H1 (cell line): ENCODE measurements at regions not wholly inside any gene's neighbourhood (a gene's known extent, or its start where the extent isn't known, plus 50 kb on each side); places are given as distances from the start of the nearest gene placed in this dataset.

Experiments used
- CTCF ChIA-PET: fragments of 300-600 bp; sonication (Branson Sonifier 250); formaldehyde crosslinking; loops from one replicate; lab custom pipeline; 2021; ENCODE audit not compliant: partially characterized antibody; lab: Charles Lee
- POLR2A ChIA-PET: fragments of 300-600 bp; sonication (Branson Sonifier 250); formaldehyde crosslinking; loops from one replicate; lab custom pipeline; 2021; ENCODE audit warnings: inconsistent platforms; ENCODE audit not compliant: partially characterized antibody; lab: Charles Lee
- DNase-seq, 2 experiments: peaks; one replicate each; pipeline versions ENCODE4 v3.0.0 to v3.0.0-alpha.2; 2010 to 2022; ENCODE audit warnings: low spot score in 2 of 2, low read depth in 1 of 2, mixed read lengths in 1 of 2
- FAIRE-seq: peaks from 2 replicates; lab custom pipeline; 2011; peaks lifted over from hg19 to GRCh38; lab: Jason Lieb, UNC
- H2AFZ ChIP-seq: 2 replicates; pipeline ENCODE4 v1.8.1; 2012; ENCODE audit warnings: low read length, inconsistent platforms
- H2AK5ac ChIP-seq: 2 replicates; pipeline ENCODE4 v1.6.1; 2013; ENCODE audit warnings: low read depth, low read length
- H2BK120ac ChIP-seq: replicated peaks from 2 replicates; pipeline ENCODE3; 2013; ENCODE audit warnings: low read depth, low read length, inconsistent platforms
- H2BK12ac ChIP-seq: 2 replicates; pipeline ENCODE4 v1.6.1; 2013; ENCODE audit warnings: low read depth, low read length
- H2BK15ac ChIP-seq: 2 replicates; pipeline ENCODE4 v1.6.1; 2013; ENCODE audit warnings: low read length
- H2BK20ac ChIP-seq: 2 replicates; pipeline ENCODE4 v1.6.1; 2013; ENCODE audit warnings: low read length
- H2BK5ac ChIP-seq: 2 replicates; pipeline ENCODE4 v1.6.1; 2013; ENCODE audit warnings: low read depth, low read length
- H3K14ac ChIP-seq: 2 replicates; pipeline ENCODE4 v1.6.1; 2013; ENCODE audit warnings: inconsistent platforms; ENCODE audit not compliant: insufficient read length
- H3K18ac ChIP-seq: 2 replicates; pipeline ENCODE4 v1.6.1; 2013; ENCODE audit warnings: low read length; ENCODE audit errors: extremely low read depth
- H3K23ac ChIP-seq: 2 replicates; pipeline ENCODE4 v1.6.1; 2013; ENCODE audit warnings: inconsistent platforms; ENCODE audit not compliant: insufficient read length
- H3K23me2 ChIP-seq: 2 replicates; pipeline ENCODE4 v1.6.1; 2013; ENCODE audit warnings: low read depth, low read length
- H3K27ac ChIP-seq: 2 replicates; pipeline ENCODE4 v1.6.1; 2011; ENCODE audit warnings: low read depth, low read length, inconsistent platforms
- H3K27me3 ChIP-seq, 4 experiments: replicated peaks in 1 of 4; 1 replicate in 1 of 4; 2 replicates in 3 of 4; pipeline versions ENCODE4 v1.6.1 to v1.8.1; 2011 to 2013; ENCODE audit warnings: low read length in 3 of 4, mild to moderate bottlenecking in 3 of 4, inconsistent platforms in 2 of 4, mixed read lengths in 2 of 4, moderate library complexity in 1 of 4; ENCODE audit not compliant: control insufficient read depth in 3 of 4, insufficient read depth in 3 of 4; ENCODE audit errors: extremely low read depth in 1 of 4
- H3K36me3 ChIP-seq, 4 experiments: 2 replicates each; pipeline versions ENCODE4 v1.6.1 to v1.8.1; 2011 to 2013; ENCODE audit warnings: mild to moderate bottlenecking in 4 of 4, low read length in 3 of 4, moderate library complexity in 2 of 4, control low read depth in 1 of 4, inconsistent platforms in 1 of 4; ENCODE audit not compliant: insufficient read depth in 4 of 4, control insufficient read depth in 2 of 4
- H3K4ac ChIP-seq: replicated peaks from 2 replicates; pipeline ENCODE3; 2013; ENCODE audit warnings: low read length, low read depth, mixed read lengths, inconsistent platforms; ENCODE audit not compliant: insufficient read length
- H3K4me1 ChIP-seq, 4 experiments: replicated peaks in 1 of 4; 1 replicate in 1 of 4; 2 replicates in 3 of 4; pipeline versions ENCODE4 v1.6.1 to v1.8.1; 2011 to 2013; ENCODE audit warnings: low read length in 3 of 4, inconsistent platforms in 2 of 4, mixed read lengths in 1 of 4; ENCODE audit not compliant: insufficient read depth in 4 of 4, control insufficient read depth in 3 of 4
- H3K4me2 ChIP-seq, 2 experiments: 2 replicates each; pipeline versions ENCODE4 v1.6.1 to v1.8.1; 2011 to 2013; ENCODE audit warnings: low read depth in 2 of 2, low read length in 2 of 2, control low read depth in 1 of 2, inconsistent platforms in 1 of 2, mild to moderate bottlenecking in 1 of 2; ENCODE audit not compliant: insufficient read depth in 1 of 2
- H3K4me3 ChIP-seq, 4 experiments: fragments of 200-600, 300-600 bp in 1 of 4; sonication (generic), shearing (Covaris generic), sonication (Bioruptor Twin) in 1 of 4; 2 replicates each; pipeline versions ENCODE4 v1.5.1 to v1.8.1; 2011 to 2016; ENCODE audit warnings: low read length in 4 of 4, low read depth in 3 of 4, control low read depth in 2 of 4, inconsistent platforms in 2 of 4, mild to moderate bottlenecking in 2 of 4, mixed read lengths in 1 of 4, moderate library complexity in 1 of 4; ENCODE audit not compliant: insufficient read depth in 2 of 4; ENCODE audit errors: extremely low read depth in 1 of 4
- H3K56ac ChIP-seq: replicated peaks from 2 replicates; pipeline ENCODE3; 2013; ENCODE audit warnings: low read depth, mild to moderate bottlenecking, mixed read lengths, low read length, inconsistent platforms; ENCODE audit not compliant: insufficient read length
- H3K79me1 ChIP-seq: 2 replicates; pipeline ENCODE4 v1.6.1; 2013; ENCODE audit warnings: low read depth, low read length, control low read depth
- H3K79me2 ChIP-seq, 2 experiments: 2 replicates each; pipeline versions ENCODE4 v1.6.1 to v1.8.1; 2012 to 2013; ENCODE audit warnings: low read length in 2 of 2, mild to moderate bottlenecking in 2 of 2, inconsistent platforms in 1 of 2; ENCODE audit not compliant: insufficient read depth in 2 of 2, control insufficient read depth in 1 of 2
- H3K9ac ChIP-seq, 4 experiments: replicated peaks in 1 of 4; 1 replicate in 1 of 4; 2 replicates in 3 of 4; pipeline versions ENCODE4 v1.6.1 to v1.8.1; 2011 to 2013; ENCODE audit warnings: low read depth in 3 of 4, low read length in 3 of 4, control low read depth in 2 of 4, mild to moderate bottlenecking in 2 of 4, moderate library complexity in 2 of 4, inconsistent platforms in 1 of 4; ENCODE audit errors: extremely low read depth in 1 of 4
- H3K9me3 ChIP-seq, 2 experiments: 2 replicates each; pipeline versions ENCODE4 v1.6.1 to v1.8.1; 2012 to 2013; ENCODE audit warnings: mild to moderate bottlenecking in 2 of 2, moderate library complexity in 2 of 2, control low read depth in 1 of 2, inconsistent platforms in 1 of 2, low read depth in 1 of 2, low read length in 1 of 2, mixed read lengths in 1 of 2; ENCODE audit not compliant: insufficient read depth in 2 of 2
- H4K20me1 ChIP-seq, 2 experiments: replicated peaks in 1 of 2; 2 replicates each; pipeline versions ENCODE3 to v1.8.1; 2011 to 2013; ENCODE audit warnings: inconsistent platforms in 2 of 2, low read length in 2 of 2, mild to moderate bottlenecking in 1 of 2; ENCODE audit not compliant: insufficient read depth in 2 of 2, control insufficient read depth in 1 of 2
- H4K5ac ChIP-seq: 2 replicates; pipeline ENCODE4 v1.6.1; 2013; ENCODE audit warnings: low read length, low read depth, mixed read lengths, inconsistent platforms; ENCODE audit not compliant: insufficient read length
- H4K8ac ChIP-seq: 2 replicates; pipeline ENCODE4 v1.8.0; 2013; ENCODE audit warnings: mild to moderate bottlenecking, moderate library complexity, low read length, inconsistent platforms; ENCODE audit not compliant: insufficient read depth; ENCODE audit errors: extremely low read depth
- H4K91ac ChIP-seq: replicated peaks from 2 replicates; pipeline ENCODE3; 2013; ENCODE audit warnings: low read length, mixed read lengths, inconsistent platforms; ENCODE audit not compliant: insufficient read length
- CEBPB ChIP-seq: IDR thresholded peaks from 2 replicates; pipeline ENCODE4 v1.6.1; 2012; ENCODE audit warnings: low read depth, low read length
- CHD1 ChIP-seq: IDR thresholded peaks from 2 replicates; pipeline ENCODE4 v1.6.1; 2012; ENCODE audit warnings: low read depth, low read length, improper control_type of control experiment
- FOSL1 ChIP-seq: IDR thresholded peaks from 2 replicates; pipeline ENCODE4 v1.6.1; 2011; ENCODE audit warnings: mild to moderate bottlenecking, low read depth, low read length, moderate library complexity; ENCODE audit not compliant: insufficient read depth
- HDAC6 ChIP-seq: IDR thresholded peaks from one replicate; pipeline ENCODE4 v1.7.1; 2012; ENCODE audit warnings: low read depth, mild to moderate bottlenecking, inconsistent platforms, low read length, moderate library complexity
- JUN ChIP-seq: IDR thresholded peaks from 2 replicates; pipeline ENCODE4 v1.6.1; 2011; ENCODE audit warnings: low read depth, mild to moderate bottlenecking, improper control_type of control experiment, low read length
- JUND ChIP-seq: IDR thresholded peaks from 2 replicates; pipeline ENCODE4 v1.6.1; 2011; ENCODE audit warnings: mild to moderate bottlenecking, improper control_type of control experiment, low read length
- POLR2A ChIP-seq, 2 experiments: IDR thresholded peaks; 1 replicate in 1 of 2; 2 replicates in 1 of 2; pipeline ENCODE4 v1.6.1; 2011; ENCODE audit warnings: low read depth in 2 of 2, low read length in 2 of 2, mild to moderate bottlenecking in 2 of 2; ENCODE audit errors: control extremely low read depth in 1 of 2
- RBBP5 ChIP-seq: IDR thresholded peaks from 2 replicates; pipeline ENCODE4 v1.7.1; 2012; ENCODE audit warnings: low read depth, mild to moderate bottlenecking, inconsistent platforms, low read length, moderate library complexity, borderline replicate concordance
- SIN3A ChIP-seq, 2 experiments: IDR thresholded peaks in 1 of 2; conservative IDR thresholded peaks in 1 of 2; 2 replicates each; pipeline ENCODE4 v1.6.1; 2011 to 2012; ENCODE audit warnings: low read length in 2 of 2, improper control_type of control experiment in 1 of 2, low read depth in 1 of 2, mild to moderate bottlenecking in 1 of 2
- WGBS, 2 experiments: shearing (Covaris generic) in 1 of 2; methylation state at CpG; one replicate each; pipeline versions ENCODE4 v1.1.6 to v1.1.7; 2013 to 2015; ENCODE audit warnings: low lambda C conversion rate in 2 of 2, mixed read lengths in 2 of 2, inconsistent platforms in 1 of 2, low coverage in 1 of 2, missing lambda C conversion rate in 1 of 2; ENCODE audit not compliant: insufficient replicate concordance in 2 of 2, insufficient coverage in 1 of 2, insufficient read length in 1 of 2; ENCODE audit errors: extremely low coverage in 1 of 2, missing lambda C conversion rate in 1 of 2; 5-methylcytosine and 5-hydroxymethylcytosine counted together

GRCh38 chr17:69678206-69678605, 263.7 kb downstream of the MAP2K6 start:
- Histone ChIP-seq H3K27ac (no peak overlapping the region), H3K9me3 (no peaks in the 10 kb centered on the region), H2AFZ (no peak overlapping the region), H2AK5ac (no peak overlapping the region), H4K91ac (no peak overlapping the region), H3K18ac (no peak overlapping the region), H3K27me3 (no peaks in the 10 kb centered on the region), H3K23me2 (no peaks in the 10 kb centered on the region), H2BK15ac (no peak overlapping the region), H3K79me2 (no peaks in the 10 kb centered on the region), H3K4me2 (no peak overlapping the region), H2BK5ac (no peak overlapping the region), H3K14ac (no peak overlapping the region), H3K56ac (no peak overlapping the region), H3K4ac (no peak overlapping the region), H2BK12ac (no peak overlapping the region), H3K36me3 (no peaks in the 10 kb centered on the region), H3K23ac (no peak overlapping the region), H2BK20ac (no peak overlapping the region), H2BK120ac (no peak overlapping the region), H4K5ac (no peak overlapping the region), H3K4me1 (no peaks in the 10 kb centered on the region), H4K8ac (no peak overlapping the region), H3K79me1 (no peaks in the 10 kb centered on the region), H4K20me1 (no peaks in the 10 kb centered on the region), H3K4me3 (no peak overlapping the region), H3K9ac (no peak overlapping the region)
- 85% methylated on average over 2 of the region's 2 CpGs; no CpG with 5 or more reads in 1 of the 2 experiments for WGBS, 2 experiments
- TF ChIP-seq RBBP5 (no peak), HDAC6 (no peak), FOSL1 (no peak), CHD1 (no peak), CEBPB (no peak), POLR2A (IDR thresholded peaks at IDR 0.05; ENCODE audit: control extremely low read depth in 1 of 2, low read depth in 2 of 2, low read length in 2 of 2) (no peak), SIN3A (conservative IDR thresholded peaks at IDR 0.05 in 1 of 2, IDR thresholded peaks at IDR 0.05 in 1 of 2; ENCODE audit: low read depth in 1 of 2, low read length in 2 of 2) (no peak), JUND (no peak), JUN (no peak)
- DNase-seq (no peak), FAIRE-seq (no peak)
- ChIA-PET POLR2A (no interaction called here), CTCF (interaction anchor here (0.6 kb wide), 1 partner anchor 1043 kb away, joined by 3 read pairs; no protein-coding TSS in a partner anchor)
